ENCODE measurements at regions not wholly inside any gene's neighbourhood (a gene's known extent, or its start where the extent isn't known, plus 50 kb on each side); places are given as distances from the start of the nearest gene placed in this dataset.

- TF ChIP-seq, protein P1, sequence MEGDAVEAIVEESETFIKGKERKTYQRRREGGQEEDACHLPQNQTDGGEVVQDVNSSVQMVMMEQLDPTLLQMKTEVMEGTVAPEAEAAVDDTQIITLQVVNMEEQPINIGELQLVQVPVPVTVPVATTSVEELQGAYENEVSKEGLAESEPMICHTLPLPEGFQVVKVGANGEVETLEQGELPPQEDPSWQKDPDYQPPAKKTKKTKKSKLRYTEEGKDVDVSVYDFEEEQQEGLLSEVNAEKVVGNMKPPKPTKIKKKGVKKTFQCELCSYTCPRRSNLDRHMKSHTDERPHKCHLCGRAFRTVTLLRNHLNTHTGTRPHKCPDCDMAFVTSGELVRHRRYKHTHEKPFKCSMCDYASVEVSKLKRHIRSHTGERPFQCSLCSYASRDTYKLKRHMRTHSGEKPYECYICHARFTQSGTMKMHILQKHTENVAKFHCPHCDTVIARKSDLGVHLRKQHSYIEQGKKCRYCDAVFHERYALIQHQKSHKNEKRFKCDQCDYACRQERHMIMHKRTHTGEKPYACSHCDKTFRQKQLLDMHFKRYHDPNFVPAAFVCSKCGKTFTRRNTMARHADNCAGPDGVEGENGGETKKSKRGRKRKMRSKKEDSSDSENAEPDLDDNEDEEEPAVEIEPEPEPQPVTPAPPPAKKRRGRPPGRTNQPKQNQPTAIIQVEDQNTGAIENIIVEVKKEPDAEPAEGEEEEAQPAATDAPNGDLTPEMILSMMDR (IDR thresholded peaks at IDR 0.05): no peak
- no peak for TF ChIP-seq POLR2A (IDR thresholded peaks at IDR 0.05)
These were observed 990.7 kb downstream of the CCSER2 start for GRCh38 chr10:85318809-85319807.
